Peyer's patch (tissue), 4 donors: ENCODE measurements at regions not wholly inside any gene's neighbourhood (a gene's known extent, or its start where the extent isn't known, plus 50 kb on each side); places are given as distances from the start of the nearest gene placed in this dataset.

ENCODE experiments used
- CTCF ChIP-seq, 6 experiments: fragments of 450-650 bp in 4 of 6; fragments of 200-600 bp in 2 of 6; sonication (generic) in 1 of 6; IDR thresholded peaks; one replicate each; pipeline ENCODE4 v1.5.1; 2017 to 2019; ENCODE audit warnings: antibody characterized with exemption in 6 of 6, mild to moderate bottlenecking in 3 of 6, moderate library complexity in 1 of 6
- POLR2A ChIP-seq, 2 donors: fragments of 450-650 bp; IDR thresholded peaks; one replicate each; pipeline ENCODE4 v1.5.1; 2017; ENCODE audit warnings: antibody characterized with exemption in 2 of 2, mild to moderate bottlenecking in 2 of 2, moderate library complexity in 2 of 2

GRCh38 chr4:163609019-163609418 is 114.5 kb downstream of the TMA16 start:
- no peak for TF ChIP-seq CTCF (IDR thresholded peaks at IDR 0.05)
- no peak for TF ChIP-seq POLR2A (IDR thresholded peaks at IDR 0.05)
